ENCODE measurements at regions not wholly inside any gene's neighbourhood (a gene's known extent, or its start where the extent isn't known, plus 50 kb on each side); places are given as distances from the start of the nearest gene placed in this dataset.

GRCh38 chr13:70505809-70506208, 397.6 kb upstream of the KLHL1 start:
- DNase-seq (ENCODE audit: low read depth) = no peak

DNA sequence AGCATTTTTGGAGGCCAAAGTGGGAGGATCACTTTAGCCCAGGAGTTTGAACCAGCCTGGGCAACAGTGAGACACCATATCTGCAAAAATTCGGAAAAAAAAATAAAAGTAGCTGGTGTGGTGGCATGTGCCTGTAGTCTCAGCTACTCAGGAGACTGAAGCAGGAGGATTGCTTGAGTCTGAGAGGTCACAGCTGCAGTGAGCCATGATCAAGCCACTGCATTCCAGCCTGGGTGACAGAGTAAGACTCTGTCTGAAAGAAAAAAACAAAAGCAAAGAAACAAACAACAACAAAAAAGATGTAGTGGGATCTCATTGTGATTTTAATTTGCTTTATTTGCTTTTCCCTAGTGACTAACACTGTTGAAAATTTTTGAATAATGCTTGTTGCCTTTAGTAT, 394.7 kb upstream of the KLHL1 start:
- no peak for DNase-seq (ENCODE audit: low read depth)

DNA sequence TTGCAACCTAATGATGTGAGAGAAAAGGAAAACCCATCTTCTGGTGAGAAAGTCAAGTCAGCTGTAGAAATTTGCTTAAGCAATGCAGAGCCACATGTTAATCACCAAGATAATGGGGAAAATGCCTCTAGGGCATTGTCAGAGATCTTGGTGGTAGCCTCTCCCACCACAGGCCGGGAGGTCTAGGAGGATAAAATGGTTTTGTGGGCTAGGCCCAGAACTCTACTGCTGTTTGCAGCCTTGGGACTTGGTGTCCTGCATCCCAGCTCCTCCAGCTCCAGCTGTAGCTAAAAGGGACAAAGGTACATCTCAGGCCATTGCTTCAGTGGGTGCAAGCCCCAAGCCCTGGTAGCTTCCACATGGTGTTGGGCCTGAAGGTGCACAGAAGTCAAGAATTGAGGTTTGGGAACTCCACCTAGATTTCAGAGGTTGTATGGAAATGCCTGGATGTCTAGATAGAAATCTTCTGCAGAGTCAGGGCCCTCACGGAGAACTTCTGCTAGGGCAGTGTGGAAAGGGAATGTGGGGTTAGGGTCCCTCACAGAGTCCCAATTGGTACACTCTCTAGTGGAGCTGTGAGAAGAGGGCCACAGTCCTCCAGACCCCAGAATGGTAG, 382.2 kb upstream of the KLHL1 start:
- DNase-seq (ENCODE audit: low read depth) = no peak

GRCh38 chr13:70484931-70485330, 376.7 kb upstream of the KLHL1 start:
- no peak for DNase-seq (ENCODE audit: low read depth)

DNA sequence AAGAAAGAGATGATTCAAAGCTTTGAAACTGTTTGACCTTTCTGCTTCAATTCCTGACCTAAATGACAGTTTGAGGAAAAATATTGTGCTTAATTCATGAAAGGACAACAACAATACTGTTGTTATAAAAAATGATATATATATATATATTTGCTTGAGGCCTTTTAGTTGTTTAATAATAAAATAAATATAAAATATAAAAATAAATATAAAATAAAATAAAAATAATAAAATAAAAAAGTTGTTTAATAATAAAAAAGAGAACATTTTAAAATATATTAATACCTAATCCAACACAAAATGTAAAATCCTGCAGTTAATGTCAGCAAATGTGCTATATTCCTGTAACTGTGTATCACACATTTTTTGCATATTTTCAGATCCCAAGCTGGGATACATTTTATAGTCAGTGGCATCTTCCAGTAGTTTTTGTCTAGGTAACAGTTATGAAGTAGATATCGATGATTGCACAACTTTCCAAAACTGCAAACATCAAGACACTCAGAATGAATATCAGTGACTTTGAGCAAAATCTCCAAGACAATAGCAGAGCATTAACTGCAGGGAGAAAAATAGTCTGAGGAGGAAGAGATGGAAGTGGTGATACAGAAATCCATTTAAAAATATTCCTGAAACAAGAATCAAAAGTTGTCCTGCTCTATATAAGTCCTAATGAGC, 375.5 kb upstream of the KLHL1 start:
- no peak for DNase-seq (ENCODE audit: low read depth)

GRCh38 chr13:70473907-70474306, 365.7 kb upstream of the KLHL1 start:
- DNase-seq (ENCODE audit: low read depth) = no peak

DNA sequence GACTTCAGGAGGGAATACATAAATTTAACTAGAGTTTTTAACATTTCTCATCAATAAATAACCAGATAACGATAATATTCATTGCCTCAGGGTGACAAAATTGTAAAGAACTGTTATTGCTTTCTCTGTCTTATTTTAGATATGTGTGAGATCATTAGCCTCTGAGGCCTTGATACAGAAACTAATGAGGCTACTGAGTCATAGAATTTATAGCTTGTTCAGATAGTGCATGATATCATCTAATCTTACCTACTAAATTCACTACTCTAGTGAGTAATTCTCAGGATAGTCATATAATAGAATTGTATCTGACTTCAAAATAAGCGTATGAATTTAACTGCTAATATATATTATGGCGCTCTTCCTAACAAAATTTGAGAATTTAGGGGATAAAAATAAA, 360.8 kb upstream of the KLHL1 start:
- DNase-seq (ENCODE audit: low read depth) = no peak

GRCh38 chr13:70457474-70457873, 349.2 kb upstream of the KLHL1 start:
- DNase-seq (ENCODE audit: low read depth) = no peak

- DNase-seq (ENCODE audit: low read depth) = no peak
Observed at GRCh38 chr13:70448820-70449219, 340.6 kb upstream of the KLHL1 start.

- DNase-seq (ENCODE audit: low read depth) = no peak
Observed at GRCh38 chr13:70432276-70432805, 324.1 kb upstream of the KLHL1 start.

DNA sequence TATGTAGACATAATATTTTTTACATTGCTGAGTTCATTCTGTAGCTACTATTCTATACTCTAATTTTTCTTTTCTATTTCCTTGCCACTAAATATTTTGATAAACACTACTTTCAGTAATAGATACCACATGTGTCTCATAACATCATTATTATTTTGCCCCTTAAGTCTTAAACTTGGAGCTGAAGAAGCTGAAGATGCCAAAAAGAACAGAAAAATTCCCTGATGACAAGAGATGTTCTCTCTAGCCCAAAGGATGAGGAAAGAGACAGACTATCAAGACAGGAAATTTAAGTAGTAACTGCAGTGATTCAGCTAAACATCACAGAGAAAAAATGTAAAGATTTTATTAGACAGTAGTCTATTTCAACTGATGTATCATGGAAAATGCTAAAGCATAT, 322.0 kb upstream of the KLHL1 start:
- no peak for DNase-seq (ENCODE audit: low read depth)

- DNase-seq (ENCODE audit: low read depth) = no peak
Observed at GRCh38 chr13:70424928-70425327, 316.7 kb upstream of the KLHL1 start.

- DNase-seq (ENCODE audit: low read depth) = no peak
Observed at GRCh38 chr13:70424428-70424827, 316.2 kb upstream of the KLHL1 start.

- no peak for DNase-seq (ENCODE audit: low read depth)
Observed at GRCh38 chr13:70415136-70415535, 306.9 kb upstream of the KLHL1 start.

- DNase-seq (ENCODE audit: low read depth) = no peak
Observed at GRCh38 chr13:70408865-70409264, 300.6 kb upstream of the KLHL1 start.

DNA sequence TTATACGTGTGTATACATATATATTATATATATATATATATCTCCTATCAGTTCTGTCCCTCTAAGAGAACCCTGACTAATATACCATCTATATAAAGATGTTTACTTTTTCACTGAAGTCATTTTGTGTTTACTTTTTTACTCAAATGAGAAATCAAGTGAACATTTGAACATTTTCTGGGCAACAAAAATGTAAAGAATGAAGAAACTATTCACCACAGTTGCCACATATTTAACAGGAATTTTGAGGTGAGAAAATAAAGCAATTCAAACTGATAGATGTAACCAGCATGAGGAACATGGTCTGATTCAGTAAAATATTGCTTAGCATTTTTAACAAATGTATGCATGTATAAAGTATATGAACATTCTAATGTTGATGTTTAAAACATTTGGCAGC, 299.2 kb upstream of the KLHL1 start:
- DNase-seq (ENCODE audit: low read depth) = no peak

GRCh38 chr13:70405266-70405665, 297.0 kb upstream of the KLHL1 start:
- no peak for DNase-seq (ENCODE audit: low read depth)

GRCh38 chr13:70394031-70394548, 285.8 kb upstream of the KLHL1 start:
- DNase-seq (ENCODE audit: low read depth) = no peak

DNA sequence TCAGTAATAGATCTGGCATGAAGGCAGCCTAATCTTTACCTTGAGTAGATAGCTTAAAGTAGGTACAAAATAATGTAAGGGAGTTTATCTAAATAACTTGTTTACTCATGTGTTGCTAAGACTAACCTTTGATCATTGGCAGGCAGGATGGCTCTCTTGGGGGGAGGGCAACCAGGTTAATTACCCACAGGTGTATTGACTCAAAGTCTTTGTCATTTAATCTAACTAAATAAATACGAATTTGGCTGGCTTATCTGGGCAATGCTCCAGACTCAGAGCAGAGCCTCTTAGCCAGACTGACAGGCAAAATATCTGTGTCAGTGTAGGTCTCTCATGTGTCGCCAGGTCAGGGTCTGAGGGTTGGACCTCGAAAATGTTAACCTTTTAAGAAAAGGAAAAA, 283.4 kb upstream of the KLHL1 start:
- DNase-seq (ENCODE audit: low read depth) = no peak

GRCh38 chr13:70390968-70391367, 282.7 kb upstream of the KLHL1 start:
- DNase-seq (ENCODE audit: low read depth) = no peak

- DNase-seq (ENCODE audit: low read depth) = no peak
Observed at GRCh38 chr13:70390064-70390463, 281.8 kb upstream of the KLHL1 start.

- DNase-seq (ENCODE audit: low read depth) = no peak
Observed at GRCh38 chr13:70388935-70389334, 280.7 kb upstream of the KLHL1 start.

- DNase-seq (ENCODE audit: low read depth) = no peak
Observed at GRCh38 chr13:70386919-70387318, 278.7 kb upstream of the KLHL1 start.

DNA sequence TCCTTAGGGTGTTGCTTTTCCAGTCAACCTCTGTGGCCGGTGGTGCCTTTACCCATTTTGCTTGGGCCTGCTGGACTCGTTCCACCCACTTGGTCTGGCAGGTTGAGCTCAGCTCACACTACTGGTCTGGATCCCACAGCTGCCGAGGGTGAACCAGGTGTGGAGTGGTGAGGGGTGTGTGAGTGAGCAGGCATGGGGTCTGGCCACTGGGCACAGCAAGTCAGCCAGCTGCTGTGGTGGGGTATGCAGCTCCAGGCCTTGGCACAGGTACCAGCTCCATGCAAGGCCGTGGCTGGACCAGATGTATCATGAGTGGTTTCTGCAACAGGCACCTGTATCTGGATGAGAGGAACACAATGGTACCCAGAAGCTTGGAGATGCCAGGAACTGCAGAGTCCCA, 277.6 kb upstream of the KLHL1 start:
- DNase-seq (ENCODE audit: low read depth) = no peak
